ENCODE measurements at regions not wholly inside any gene's neighbourhood (a gene's known extent, or its start where the extent isn't known, plus 50 kb on each side); places are given as distances from the start of the nearest gene placed in this dataset.

GRCh38 chr3:110066206-110066605, 728.9 kb upstream of the DPPA4 start:
- H3K36me3 ChIP-seq (ENCODE audit: insufficient read depth, low read length), result no peaks in the 10 kb centered on the region
- no peak overlapping the region for H3K9ac ChIP-seq (ENCODE audit: insufficient read length)
- no peaks in the 10 kb centered on the region for H3K9me3 ChIP-seq (ENCODE audit: low read depth, low read length)
- no peak for TF ChIP-seq FOXP2 (optimal IDR thresholded peaks at IDR 0.05; ENCODE audit: control extremely low read depth, extremely low read length, insufficient read depth)
- TF ChIP-seq EZH2 (IDR thresholded peaks at IDR 0.05), result no peak
- H3K27ac ChIP-seq, result no peak overlapping the region
- DNase-seq (ENCODE audit: low read depth, low spot score), result no peak
- no peak overlapping the region for H3K4me3 ChIP-seq

DNA sequence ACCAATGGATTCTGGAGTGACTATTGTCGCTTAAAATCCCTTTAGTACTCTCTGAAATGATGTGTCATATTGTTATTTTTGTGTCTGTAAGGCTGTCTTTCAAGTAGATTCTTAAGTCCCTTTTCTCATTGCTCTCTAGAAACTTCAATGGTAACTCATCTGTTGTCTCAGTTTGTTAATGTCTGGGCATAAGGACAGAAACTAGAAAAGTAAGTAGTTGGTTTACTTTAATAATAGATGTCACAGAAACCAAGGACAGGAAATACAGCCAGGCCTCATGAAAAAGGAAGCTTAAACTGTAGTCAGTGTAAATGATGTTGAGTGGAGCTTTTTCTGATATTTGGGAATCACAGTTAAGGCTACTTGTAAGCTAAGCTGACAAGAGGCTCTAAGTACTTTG, 730.2 kb upstream of the DPPA4 start:
- Histone ChIP-seq H3K4me3 (no peak overlapping the region), H3K9me3 (ENCODE audit: low read depth, low read length) (no peaks in the 10 kb centered on the region), H3K36me3 (ENCODE audit: insufficient read depth, low read length) (no peaks in the 10 kb centered on the region), H3K27ac (no peak overlapping the region), H3K9ac (ENCODE audit: insufficient read length) (no peak overlapping the region)
- DNase-seq (ENCODE audit: low read depth, low spot score), result no peak
- TF ChIP-seq EZH2 (IDR thresholded peaks at IDR 0.05), result no peak
- no peak for TF ChIP-seq POLR2AphosphoS5 (IDR thresholded peaks at IDR 0.05; ENCODE audit: borderline replicate concordance, low read depth, low read length)
- no peak for TF ChIP-seq FOXP2 (optimal IDR thresholded peaks at IDR 0.05; ENCODE audit: control extremely low read depth, extremely low read length, insufficient read depth)

GRCh38 chr3:110069761-110070160, 732.4 kb upstream of the DPPA4 start:
- TF ChIP-seq POLR2AphosphoS5 (IDR thresholded peaks at IDR 0.05; ENCODE audit: borderline replicate concordance, low read depth, low read length) (no peak), FOXP2 (optimal IDR thresholded peaks at IDR 0.05; ENCODE audit: control extremely low read depth, extremely low read length, insufficient read depth) (no peak), EZH2 (IDR thresholded peaks at IDR 0.05) (no peak)

GRCh38 chr3:110070161-110070916, 733.0 kb upstream of the DPPA4 start:
- TF ChIP-seq EZH2 (IDR thresholded peaks at IDR 0.05) (no peak), FOXP2 (optimal IDR thresholded peaks at IDR 0.05; ENCODE audit: control extremely low read depth, extremely low read length, insufficient read depth) (no peak), POLR2AphosphoS5 (IDR thresholded peaks at IDR 0.05; ENCODE audit: borderline replicate concordance, low read depth, low read length) (no peak)
- Histone ChIP-seq H3K4me3 (no peak overlapping the region), H3K36me3 (ENCODE audit: insufficient read depth, low read length) (no peaks in the 10 kb centered on the region), H3K9ac (ENCODE audit: insufficient read length) (no peak overlapping the region), H3K9me3 (ENCODE audit: low read depth, low read length) (no peaks in the 10 kb centered on the region), H3K27ac (no peak overlapping the region)
- DNase-seq (ENCODE audit: low read depth, low spot score), result no peak

More at GRCh38 chr3:110069761-110070160, 732.4 kb upstream of the DPPA4 start:
- Histone ChIP-seq H3K9ac (ENCODE audit: insufficient read length) (no peak overlapping the region), H3K4me3 (no peak overlapping the region), H3K27ac (no peak overlapping the region), H3K36me3 (ENCODE audit: insufficient read depth, low read length) (no peaks in the 10 kb centered on the region), H3K9me3 (ENCODE audit: low read depth, low read length) (no peaks in the 10 kb centered on the region)
- DNase-seq (ENCODE audit: low read depth, low spot score), result no peak

GRCh38 chr3:110074095-110074494, 736.7 kb upstream of the DPPA4 start:
- no peaks in the 10 kb centered on the region for H3K9me3 ChIP-seq (ENCODE audit: low read depth, low read length)
- no peak for DNase-seq (ENCODE audit: low read depth, low spot score)
- H3K4me3 ChIP-seq, result no peak overlapping the region
- no peaks in the 10 kb centered on the region for H3K36me3 ChIP-seq (ENCODE audit: insufficient read depth, low read length)
- H3K27ac ChIP-seq, result no peak overlapping the region
- TF ChIP-seq FOXP2 (optimal IDR thresholded peaks at IDR 0.05; ENCODE audit: control extremely low read depth, extremely low read length, insufficient read depth) (no peak), POLR2AphosphoS5 (IDR thresholded peaks at IDR 0.05; ENCODE audit: borderline replicate concordance, low read depth, low read length) (no peak), EZH2 (IDR thresholded peaks at IDR 0.05) (no peak)
- H3K9ac ChIP-seq (ENCODE audit: insufficient read length), result no peak overlapping the region

- Histone ChIP-seq H3K27ac (no peak overlapping the region), H3K4me3 (no peak overlapping the region), H3K9ac (ENCODE audit: insufficient read length) (no peak overlapping the region), H3K36me3 (ENCODE audit: insufficient read depth, low read length) (no peaks in the 10 kb centered on the region), H3K9me3 (ENCODE audit: low read depth, low read length) (no peaks in the 10 kb centered on the region)
- no peak for DNase-seq (ENCODE audit: low read depth, low spot score)
- TF ChIP-seq POLR2AphosphoS5 (IDR thresholded peaks at IDR 0.05; ENCODE audit: borderline replicate concordance, low read depth, low read length) (no peak), FOXP2 (optimal IDR thresholded peaks at IDR 0.05; ENCODE audit: control extremely low read depth, extremely low read length, insufficient read depth) (no peak), EZH2 (IDR thresholded peaks at IDR 0.05) (no peak)
These were observed 739.7 kb upstream of the DPPA4 start for GRCh38 chr3:110077093-110077492.

DNA sequence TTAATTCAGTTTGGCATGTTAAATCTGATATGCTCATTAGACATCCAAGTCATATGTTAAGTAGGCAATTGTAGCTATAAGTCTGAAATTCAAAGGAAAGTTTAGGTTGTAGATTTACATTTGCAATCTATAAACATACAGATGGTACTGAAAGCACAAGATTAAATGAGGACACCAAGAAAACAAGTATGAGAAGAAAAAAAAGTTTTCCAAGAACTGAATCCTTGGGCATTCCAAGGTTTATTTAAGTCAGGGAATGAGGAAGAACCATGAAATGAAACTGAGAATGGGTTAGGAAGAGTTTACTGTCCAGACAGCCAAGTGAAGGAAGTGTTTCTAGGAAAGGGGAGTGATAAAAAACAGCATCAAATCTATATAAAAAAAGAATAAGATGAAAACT, 756.1 kb upstream of the DPPA4 start:
- Histone ChIP-seq H3K27ac (no peak overlapping the region), H3K4me3 (no peak overlapping the region), H3K9me3 (ENCODE audit: low read depth, low read length) (no peaks in the 10 kb centered on the region), H3K9ac (ENCODE audit: insufficient read length) (no peak overlapping the region), H3K36me3 (ENCODE audit: insufficient read depth, low read length) (no peaks in the 10 kb centered on the region)
- no peak for TF ChIP-seq FOXP2 (optimal IDR thresholded peaks at IDR 0.05; ENCODE audit: control extremely low read depth, extremely low read length, insufficient read depth)
- TF ChIP-seq EZH2 (IDR thresholded peaks at IDR 0.05), result no peak
- no peak for TF ChIP-seq POLR2AphosphoS5 (IDR thresholded peaks at IDR 0.05; ENCODE audit: borderline replicate concordance, low read depth, low read length)
- no peak for DNase-seq (ENCODE audit: low read depth, low spot score)

DNA sequence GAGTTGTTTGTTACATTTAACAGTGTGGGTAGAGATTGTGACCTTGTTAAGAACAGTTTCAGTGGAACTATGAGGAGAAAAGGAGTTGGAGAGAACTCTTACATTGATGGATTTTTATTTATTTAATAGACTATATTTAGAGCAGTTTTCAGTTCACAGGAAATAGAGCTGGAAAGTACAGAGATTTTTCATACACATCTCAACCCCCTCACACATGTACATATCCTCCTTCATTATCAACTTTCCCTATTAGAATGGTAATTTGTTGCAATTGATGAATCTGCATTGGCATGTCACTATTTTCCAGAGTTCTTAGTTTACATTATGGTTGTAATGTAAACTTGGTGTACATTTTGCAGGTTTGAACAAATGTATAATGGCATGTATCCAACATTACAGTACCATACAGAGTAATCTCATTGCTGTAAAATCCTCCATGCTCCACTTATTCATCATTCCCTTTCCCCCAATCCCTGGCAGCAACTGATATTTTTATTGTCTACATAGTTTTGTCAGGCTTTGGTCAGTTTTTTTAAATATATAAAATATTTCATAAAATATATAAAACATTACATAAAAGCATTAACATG, 756.6 kb upstream of the DPPA4 start:
- H3K9ac ChIP-seq (ENCODE audit: insufficient read length), result no peak overlapping the region
- H3K4me3 ChIP-seq, result no peak overlapping the region
- no peaks in the 10 kb centered on the region for H3K36me3 ChIP-seq (ENCODE audit: insufficient read depth, low read length)
- no peak overlapping the region for H3K27ac ChIP-seq
- H3K9me3 ChIP-seq (ENCODE audit: low read depth, low read length), result no peaks in the 10 kb centered on the region
- TF ChIP-seq EZH2 (IDR thresholded peaks at IDR 0.05) (no peak), POLR2AphosphoS5 (IDR thresholded peaks at IDR 0.05; ENCODE audit: borderline replicate concordance, low read depth, low read length) (no peak), FOXP2 (optimal IDR thresholded peaks at IDR 0.05; ENCODE audit: control extremely low read depth, extremely low read length, insufficient read depth) (no peak)
- no peak for DNase-seq (ENCODE audit: low read depth, low spot score)

Data from SK-N-MC (cell line).